K562 (cell line): ENCODE measurements at regions not wholly inside any gene's neighbourhood (a gene's known extent, or its start where the extent isn't known, plus 50 kb on each side); places are given as distances from the start of the nearest gene placed in this dataset.

Source experiments
- ATAC-seq: fragments of 200-7000 bp; cut with Tn5 transposase; 3 replicates; pipeline ENCODE4 v1.9.1; 2020; ENCODE audit warnings: moderate library complexity
- BruUV-seq: library from RNA; stranded (reverse); fragments of 400-500 nt; replicated peaks from 2 replicates; lab custom pipeline; 2021; lab: Mats Ljungman, UMichigan
- CTCF ChIA-PET: fragments of 300-600 bp; formaldehyde crosslinking; extraction: SDS; loops from one replicate; lab custom pipeline; 2021; ENCODE audit warnings: low intra/inter-chr PET ratio; lab: Yijun Ruan, JAX
- POLR2A ChIA-PET: fragments of 300-600, 350-650 bp; sonication (Branson Sonifier 250); formaldehyde crosslinking; extraction: SDS; loops from one replicate; lab custom pipeline; 2021; ENCODE audit warnings: antibody characterized with exemption, inconsistent platforms; lab: Yijun Ruan, JAX
- DNase-seq, 4 experiments: peaks; one replicate each; pipeline versions ENCODE4 v3.0.0 to v3.0.0-alpha.2; 2011 to 2018; ENCODE audit warnings: low spot score in 3 of 4, mixed read lengths in 3 of 4; ENCODE audit errors: extremely low read depth in 1 of 4
- FAIRE-seq: peaks from 2 replicates; lab custom pipeline; 2011; peaks lifted over from hg19 to GRCh38; lab: Jason Lieb, UNC
- H2AFZ ChIP-seq: 2 replicates; pipeline ENCODE4 v1.6.0; 2011; ENCODE audit warnings: low read depth, low read length, control low read depth, inconsistent platforms
- H3K27ac ChIP-seq: fragments of 200-600 bp; 3 replicates; pipeline ENCODE4 v1.8.0; 2011; ENCODE audit warnings: low read depth, mild to moderate bottlenecking, control low read depth, inconsistent platforms, low read length, moderate library complexity, mixed read lengths; ENCODE audit errors: extremely low read depth
- H3K27me3 ChIP-seq, 2 experiments: fragments of 300-600 bp in 1 of 2; 2 replicates in 1 of 2; 3 replicates in 1 of 2; pipeline versions ENCODE4 v1.6.0 to v1.8.0; 2011; ENCODE audit warnings: inconsistent platforms in 2 of 2, low read length in 2 of 2, mild to moderate bottlenecking in 1 of 2, mixed read lengths in 1 of 2, moderate library complexity in 1 of 2; ENCODE audit not compliant: control insufficient read depth in 2 of 2, insufficient read depth in 2 of 2
- H3K36me3 ChIP-seq: fragments of 300-600 bp; 3 replicates; pipeline ENCODE4 v1.8.0; 2011; ENCODE audit warnings: mild to moderate bottlenecking, low read length, inconsistent platforms; ENCODE audit not compliant: control insufficient read depth, insufficient read depth
- H3K4me1 ChIP-seq, 2 experiments: fragments of 200-600 bp in 1 of 2; replicated peaks in 1 of 2; 2 replicates in 1 of 2; 3 replicates in 1 of 2; pipeline versions ENCODE4 v1.5.1 to v1.8.0; 2011; ENCODE audit warnings: inconsistent platforms in 2 of 2, low read length in 2 of 2, mild to moderate bottlenecking in 1 of 2, mixed read lengths in 1 of 2, moderate library complexity in 1 of 2; ENCODE audit not compliant: control insufficient read depth in 2 of 2, insufficient read depth in 2 of 2
- H3K4me2 ChIP-seq: 2 replicates; pipeline ENCODE4 v1.6.1; 2011; ENCODE audit warnings: low read length, control low read depth, inconsistent platforms, mixed read lengths; ENCODE audit not compliant: insufficient read depth
- H3K4me3 ChIP-seq: fragments of 200-600 bp; sonication (generic), shearing (Covaris generic); 2 replicates; pipeline ENCODE4 v1.5.1; 2016; ENCODE audit warnings: control low read depth, inconsistent platforms
- H3K79me2 ChIP-seq: fragments of 200-600 bp; 3 replicates; pipeline ENCODE4 v1.8.0; 2011; ENCODE audit warnings: low read length, inconsistent platforms; ENCODE audit not compliant: control insufficient read depth, insufficient read depth
- H3K9ac ChIP-seq, 2 experiments: 2 replicates each; pipeline versions ENCODE4 v1.6.0 to v1.6.1; 2011; ENCODE audit warnings: low read depth in 2 of 2, low read length in 2 of 2, control low read depth in 1 of 2, inconsistent platforms in 1 of 2, mild to moderate bottlenecking in 1 of 2, mixed read lengths in 1 of 2; ENCODE audit not compliant: insufficient read depth in 1 of 2
- H3K9me1 ChIP-seq: one replicate; pipeline ENCODE4 v1.6.0; 2011; ENCODE audit warnings: inconsistent platforms, mild to moderate bottlenecking, low read length, moderate library complexity; ENCODE audit not compliant: control insufficient read depth, insufficient read depth
- H3K9me3 ChIP-seq: replicated peaks from 2 replicates; pipeline ENCODE4 v1.5.1; 2011; ENCODE audit warnings: low read depth, low read length, inconsistent platforms; ENCODE audit not compliant: control insufficient read depth, insufficient read depth
- H4K20me1 ChIP-seq: replicated peaks from 2 replicates; pipeline ENCODE4 v1.6.1; 2011; ENCODE audit warnings: low read length, inconsistent platforms, mixed read lengths; ENCODE audit not compliant: control insufficient read depth, insufficient read depth
- ATF1 ChIP-seq, 2 experiments: fragments of 450-650 bp in 1 of 2; IDR thresholded peaks; 2 replicates each; pipeline ENCODE4 v1.6.1; 2016; ENCODE audit warnings: missing compliant biosample characterization in 1 of 2, missing genetic modification characterization in 1 of 2
- ATF7 ChIP-seq: fragments of 450-650 bp; IDR thresholded peaks from 2 replicates; pipeline ENCODE4 v1.7.1; 2014; ENCODE audit warnings: mild to moderate bottlenecking, moderate library complexity
- CCAR2 ChIP-seq: fragments of 200-400 bp; formaldehyde crosslinking; IDR thresholded peaks from 2 replicates; pipeline ENCODE4 v1.6.1; 2017; ENCODE audit warnings: mild to moderate bottlenecking, low read depth, low read length
- CEBPG ChIP-seq, 3 experiments: fragments of 200-800 bp in 1 of 3; sonication (Bioruptor generic) in 1 of 3; sonication (generic) in 1 of 3; formaldehyde crosslinking in 1 of 3; IDR thresholded peaks in 2 of 3; conservative IDR thresholded peaks in 1 of 3; 2 replicates each; pipeline versions ENCODE4 v1.6.1 to v1.8.0; 2016 to 2022; ENCODE audit warnings: missing compliant biosample characterization in 2 of 3, missing genetic modification characterization in 2 of 3, mild to moderate bottlenecking in 1 of 3, missing genetic modification reagents in 1 of 3
- HOXB6 ChIP-seq: fragments of 250-450 bp; sonication (Bioruptor Pico); IDR thresholded peaks from 2 replicates; pipeline ENCODE4 v1.5.1; 2022; ENCODE audit warnings: mild to moderate bottlenecking, borderline replicate concordance
- KAT8 ChIP-seq: fragments of 450-650 bp; IDR thresholded peaks from 2 replicates; pipeline ENCODE4 v1.6.1; 2016; ENCODE audit warnings: low read depth, mild to moderate bottlenecking
- MAFK ChIP-seq: IDR thresholded peaks from 2 replicates; pipeline ENCODE4 v1.6.1; 2011; ENCODE audit warnings: low read length, improper control_type of control experiment
- NFRKB ChIP-seq: fragments of 450-650 bp; IDR thresholded peaks from 2 replicates; pipeline ENCODE4 v1.6.1; 2016; ENCODE audit warnings: low read depth
- PTBP1 ChIP-seq: fragments of 200-400 bp; formaldehyde crosslinking; IDR thresholded peaks from 2 replicates; pipeline ENCODE4 v1.6.1; 2017; ENCODE audit warnings: low read depth, low read length
- RBFOX2 ChIP-seq: fragments of 200-400 bp; formaldehyde crosslinking; IDR thresholded peaks from 2 replicates; pipeline ENCODE4 v1.6.1; 2017; ENCODE audit warnings: low read depth, mild to moderate bottlenecking, low read length, moderate library complexity
- RREB1 ChIP-seq: fragments of 250-450 bp; sonication (Bioruptor Pico); IDR thresholded peaks from 2 replicates; pipeline ENCODE4 v1.4.0; 2020
- SMC3 ChIP-seq: conservative IDR thresholded peaks from 2 replicates; pipeline ENCODE4 v1.6.1; 2011; ENCODE audit warnings: low read depth, low read length, improper control_type of control experiment; ENCODE audit not compliant: insufficient read depth
- ZBTB1 ChIP-seq: sonication (generic); formaldehyde crosslinking; IDR thresholded peaks from 2 replicates; pipeline ENCODE4 v1.8.1; 2023; ENCODE audit warnings: missing genetic modification reagents, low read depth, mild to moderate bottlenecking, borderline replicate concordance
- ZC3H4 ChIP-seq: sonication (generic); formaldehyde crosslinking; IDR thresholded peaks from 2 replicates; pipeline ENCODE4 v1.9.0; 2021; ENCODE audit warnings: missing genetic modification reagents, borderline replicate concordance
- ZNF232 ChIP-seq: sonication (generic); formaldehyde crosslinking; IDR thresholded peaks from 2 replicates; pipeline ENCODE4 v1.8.0; 2022; ENCODE audit warnings: mild to moderate bottlenecking, missing genetic modification reagents
- ZNF24 ChIP-seq: fragments of 450-650 bp; IDR thresholded peaks from 2 replicates; pipeline ENCODE4 v1.6.1; 2016
- WGBS: fragments of 100-300 bp; shearing (Covaris generic); methylation state at CpG from one replicate; pipeline ENCODE4 v1.1.6; 2016; ENCODE audit warnings: low coverage, mixed read lengths; ENCODE audit not compliant: insufficient coverage; ENCODE audit errors: missing lambda C conversion rate; 5-methylcytosine and 5-hydroxymethylcytosine counted together
- in situ Hi-C: fragments of 300-500 bp; cut with MboI; formaldehyde crosslinking; loops from 4 replicates; pipeline ENCODE4 v1.15.0; 2018; ENCODE audit warnings: inconsistent platforms, mixed read lengths
- intact Hi-C: fragments of 100-400 bp; cut with micrococcal nuclease; formaldehyde crosslinking; loops from 2 replicates; pipeline ENCODE4 v1.14.2; 2022
- TF ChIP-seq, protein P1 (sequence below): fragments of 150-350 bp; conservative IDR thresholded peaks from 2 replicates; pipeline ENCODE4 v1.6.1; 2014; ENCODE audit warnings: low read length

DNA sequence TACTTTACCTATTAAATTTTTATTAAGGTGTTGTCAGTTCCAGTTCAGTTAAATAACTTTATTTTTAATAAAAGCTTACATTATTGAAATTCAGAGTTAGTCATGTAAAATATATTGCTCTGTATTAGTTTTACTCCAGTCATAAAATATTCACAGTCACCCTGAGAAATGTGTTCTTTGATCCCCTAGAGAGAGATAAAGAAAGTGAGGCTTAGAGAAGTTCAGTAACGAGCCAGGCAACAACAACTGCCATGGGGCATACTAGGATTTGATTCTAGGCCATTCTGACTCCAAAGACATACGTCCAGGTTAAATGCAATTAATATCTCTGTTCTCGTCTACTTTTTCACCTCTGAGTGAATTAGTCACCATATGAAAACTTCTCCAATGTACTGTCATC is 761.9 kb upstream of the CXADR start:
- WGBS: 0% methylated on average over 3 of the region's 3 CpGs
- TF ChIP-seq RBFOX2 (no peak), CEBPG (CRISPR knock-in tag; IDR thresholded peaks at IDR 0.05) (no peak), CEBPG (tag; conservative IDR thresholded peaks at IDR 0.05 in 1 of 2, IDR thresholded peaks at IDR 0.05 in 1 of 2) (no peak), ZBTB1 (no peak), ZNF232 (CRISPR knock-in tag) (no peak), CCAR2 (no peak), ATF1 (CRISPR knock-in tag; IDR thresholded peaks at IDR 0.05) (no peak), ATF1 (tag; IDR thresholded peaks at IDR 0.05) (no peak), NFRKB (no peak), HOXB6 (CRISPR knock-in tag) (no peak), RREB1 (CRISPR knock-in tag) (no peak), KAT8 (no peak), ATF7 (no peak), ZNF24 (no peak), PTBP1 (no peak), ZC3H4 (no peak), SMC3 (no peak), MAFK (no peak)
- TF ChIP-seq, protein P1, sequence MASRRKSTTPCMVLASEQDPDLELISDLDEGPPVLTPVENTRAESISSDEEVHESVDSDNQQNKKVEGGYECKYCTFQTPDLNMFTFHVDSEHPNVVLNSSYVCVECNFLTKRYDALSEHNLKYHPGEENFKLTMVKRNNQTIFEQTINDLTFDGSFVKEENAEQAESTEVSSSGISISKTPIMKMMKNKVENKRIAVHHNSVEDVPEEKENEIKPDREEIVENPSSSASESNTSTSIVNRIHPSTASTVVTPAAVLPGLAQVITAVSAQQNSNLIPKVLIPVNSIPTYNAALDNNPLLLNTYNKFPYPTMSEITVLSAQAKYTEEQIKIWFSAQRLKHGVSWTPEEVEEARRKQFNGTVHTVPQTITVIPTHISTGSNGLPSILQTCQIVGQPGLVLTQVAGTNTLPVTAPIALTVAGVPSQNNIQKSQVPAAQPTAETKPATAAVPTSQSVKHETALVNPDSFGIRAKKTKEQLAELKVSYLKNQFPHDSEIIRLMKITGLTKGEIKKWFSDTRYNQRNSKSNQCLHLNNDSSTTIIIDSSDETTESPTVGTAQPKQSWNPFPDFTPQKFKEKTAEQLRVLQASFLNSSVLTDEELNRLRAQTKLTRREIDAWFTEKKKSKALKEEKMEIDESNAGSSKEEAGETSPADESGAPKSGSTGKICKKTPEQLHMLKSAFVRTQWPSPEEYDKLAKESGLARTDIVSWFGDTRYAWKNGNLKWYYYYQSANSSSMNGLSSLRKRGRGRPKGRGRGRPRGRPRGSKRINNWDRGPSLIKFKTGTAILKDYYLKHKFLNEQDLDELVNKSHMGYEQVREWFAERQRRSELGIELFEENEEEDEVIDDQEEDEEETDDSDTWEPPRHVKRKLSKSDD: no peak

More for the DNA sequence above, 761.9 kb upstream of the CXADR start:
- in situ Hi-C loops (no loop called here), intact Hi-C loops (no loop called here)
- no TSS peak for BruUV-seq
- DNase-seq (no peak), FAIRE-seq (no peak), ATAC-seq (no peak)
- H3K4me2 ChIP-seq: no peak overlapping the region
- no peak overlapping the region for H2AFZ ChIP-seq
- no peaks in the 10 kb centered on the region for H3K36me3 ChIP-seq
- H3K27ac ChIP-seq: no peak overlapping the region
- H3K9me3 ChIP-seq: no peaks in the 10 kb centered on the region
- no peaks in the 10 kb centered on the region for H4K20me1 ChIP-seq
- H3K79me2 ChIP-seq: no peaks in the 10 kb centered on the region
- H3K9ac ChIP-seq: no peak overlapping the region
- ChIA-PET CTCF (no interaction called here), POLR2A (no interaction called here)
- no peaks in the 10 kb centered on the region for H3K9me1 ChIP-seq
- no peaks in the 10 kb centered on the region for H3K27me3 ChIP-seq
- no peaks in the 10 kb centered on the region for H3K4me1 ChIP-seq
- no peak overlapping the region for H3K4me3 ChIP-seq
